IPS DF 6.9 (cell line): ENCODE measurements at regions not wholly inside any gene's neighbourhood (a gene's known extent, or its start where the extent isn't known, plus 50 kb on each side); places are given as distances from the start of the nearest gene placed in this dataset.
"Not testable (repeated sequence)": the region's sequence is repeated elsewhere in the genome, so short reads cannot be mapped to it uniquely, and the experiment has no call there.

Experiments used
- DNase-seq: peaks from one replicate; pipeline ENCODE4 v3.0.0-alpha.2; 2013; ENCODE audit warnings: low read depth, low spot score
- H3K27ac ChIP-seq: one replicate; pipeline ENCODE4 v1.5.1; 2013; ENCODE audit warnings: low read length, control low read depth
- H3K27me3 ChIP-seq: 2 replicates; pipeline ENCODE4 v1.6.1; 2013; ENCODE audit warnings: mild to moderate bottlenecking, low read length; ENCODE audit not compliant: control insufficient read depth, insufficient read depth
- H3K36me3 ChIP-seq: 2 replicates; pipeline ENCODE4 v1.6.1; 2013; ENCODE audit warnings: low read length; ENCODE audit not compliant: control insufficient read depth, insufficient read depth
- H3K4me1 ChIP-seq: 2 replicates; pipeline ENCODE4 v1.6.1; 2013; ENCODE audit warnings: low read length; ENCODE audit not compliant: control insufficient read depth, insufficient read depth
- H3K4me3 ChIP-seq: 2 replicates; pipeline ENCODE4 v1.5.1; 2013; ENCODE audit warnings: mild to moderate bottlenecking, low read length
- H3K9me3 ChIP-seq: 2 replicates; pipeline ENCODE4 v1.6.1; 2013; ENCODE audit warnings: low read length, inconsistent platforms; ENCODE audit not compliant: control insufficient read depth, insufficient read depth
- WGBS: extraction: QIAGEN DNeasy Blood & Tissue Kit; methylation state at CpG from one replicate; pipeline ENCODE4 v1.1.7; 2013; ENCODE audit warnings: mixed read lengths, missing lambda C conversion rate; ENCODE audit not compliant: insufficient read length, insufficient coverage; 5-methylcytosine and 5-hydroxymethylcytosine counted together

DNA sequence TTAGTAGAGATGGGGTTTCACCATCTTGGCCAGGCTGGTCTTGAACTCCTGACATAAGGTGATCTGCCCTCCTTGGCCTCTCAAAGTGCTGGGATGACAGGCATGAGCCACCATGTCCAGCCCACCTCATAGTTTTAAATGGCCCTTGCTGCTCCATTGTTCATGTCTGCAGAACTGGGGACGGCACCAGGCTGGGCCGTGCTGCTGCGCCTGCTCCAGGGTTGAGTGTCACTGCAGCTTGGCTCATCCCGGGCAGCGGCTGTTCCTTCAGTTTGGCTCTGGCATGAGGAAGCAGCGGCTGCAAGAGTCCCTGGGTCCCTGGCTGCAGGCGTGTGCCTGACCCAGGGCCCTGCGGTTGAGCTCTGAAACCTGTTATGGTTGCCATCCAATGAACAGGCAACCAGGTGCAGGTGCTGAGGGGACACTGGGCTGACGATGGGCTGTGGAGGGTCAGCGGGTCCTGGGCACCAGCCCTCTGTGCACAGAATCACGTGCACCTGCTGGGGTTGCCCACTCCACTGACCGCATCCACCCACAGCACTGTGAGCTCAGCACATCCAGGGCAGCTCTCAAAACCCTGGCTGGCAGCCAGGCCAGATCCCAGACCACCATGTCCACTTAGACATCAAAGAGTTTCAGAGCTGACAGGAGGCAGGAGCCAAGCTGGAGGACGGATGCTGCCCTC, 70.2 kb upstream of the PPP2R2D start:
- H3K27me3 ChIP-seq = no peaks in the 10 kb centered on the region
- no peaks in the 10 kb centered on the region for H3K4me1 ChIP-seq
- H3K27ac ChIP-seq = no peak overlapping the region
- H3K4me3 ChIP-seq = no peak overlapping the region
- WGBS = no CpG with 5 or more reads among the region's 13 CpGs
- no peaks in the 10 kb centered on the region for H3K36me3 ChIP-seq
- DNase-seq = no peak
- H3K9me3 ChIP-seq = 0 out of 2 replicates have a peak, but pooled peaks cover 4% of the 10 kb centered on the region

DNA sequence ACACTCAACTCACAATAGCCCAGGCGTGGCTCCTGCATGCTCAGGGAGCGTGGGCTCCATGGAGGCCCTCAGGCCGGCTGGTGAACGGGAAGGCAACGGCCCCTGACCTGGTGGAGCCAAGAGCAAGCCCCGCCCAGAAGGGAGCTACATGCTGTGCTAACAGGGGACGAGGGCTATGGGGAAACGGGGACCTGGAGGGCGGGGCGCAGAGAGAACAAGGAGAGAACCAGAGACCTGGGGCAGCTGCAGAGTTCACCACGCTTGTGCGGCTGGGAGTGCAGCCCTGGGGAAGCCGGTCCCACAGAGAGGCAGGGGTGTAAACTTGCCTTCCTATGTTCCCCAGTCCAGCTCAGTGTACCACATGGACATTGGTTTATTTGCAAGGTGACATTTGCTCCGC, 69.2 kb upstream of the PPP2R2D start:
- no peaks in the 10 kb centered on the region for H3K27me3 ChIP-seq
- no peaks in the 10 kb centered on the region for H3K4me1 ChIP-seq
- no peak overlapping the region for H3K4me3 ChIP-seq
- no peak overlapping the region for H3K27ac ChIP-seq
- no peaks in the 10 kb centered on the region for H3K36me3 ChIP-seq
- H3K9me3 ChIP-seq = 0 out of 2 replicates have a peak, but pooled peaks cover 4% of the 10 kb centered on the region
- no CpG with 5 or more reads among the region's 14 CpGs for WGBS
- no peak for DNase-seq

DNA sequence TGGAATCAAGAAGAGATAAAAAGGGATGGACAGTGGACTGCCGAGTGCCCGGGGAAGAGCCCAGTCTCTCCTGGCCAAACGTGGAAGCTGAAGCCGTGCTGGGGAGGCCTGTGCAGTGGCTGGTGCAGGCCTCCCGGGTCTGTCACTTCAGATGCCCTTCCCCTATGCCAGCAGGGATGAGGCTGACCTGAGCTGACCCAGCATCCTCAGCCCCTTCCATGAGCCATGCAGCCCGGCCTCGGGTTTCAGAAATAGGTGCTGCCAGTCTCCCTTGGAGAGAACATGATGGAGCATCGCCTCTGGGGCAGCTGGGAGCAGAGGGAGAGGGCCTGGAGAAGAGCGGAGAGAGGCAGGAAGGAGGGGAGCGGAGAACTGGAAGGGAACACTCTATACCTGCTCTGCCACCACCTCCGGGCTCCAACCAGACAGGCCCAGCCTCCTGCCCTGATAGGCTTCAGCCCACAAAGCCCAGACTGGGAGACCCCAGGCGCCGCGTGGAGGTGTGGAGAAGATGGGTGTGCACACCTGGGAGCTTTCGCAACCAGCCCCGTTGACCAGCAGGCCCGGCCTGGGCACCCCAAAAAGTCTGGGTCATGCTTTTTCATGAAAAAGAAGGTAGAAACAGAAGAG, 68.6 kb upstream of the PPP2R2D start:
- no peak overlapping the region for H3K4me3 ChIP-seq
- WGBS = no CpG with 5 or more reads among the region's 17 CpGs
- H3K9me3 ChIP-seq = 0 out of 2 replicates have a peak, but pooled peaks cover 4% of the 10 kb centered on the region
- H3K36me3 ChIP-seq = no peaks in the 10 kb centered on the region
- no peaks in the 10 kb centered on the region for H3K4me1 ChIP-seq
- no peaks in the 10 kb centered on the region for H3K27me3 ChIP-seq
- no peak overlapping the region for H3K27ac ChIP-seq
- no peak for DNase-seq

DNA sequence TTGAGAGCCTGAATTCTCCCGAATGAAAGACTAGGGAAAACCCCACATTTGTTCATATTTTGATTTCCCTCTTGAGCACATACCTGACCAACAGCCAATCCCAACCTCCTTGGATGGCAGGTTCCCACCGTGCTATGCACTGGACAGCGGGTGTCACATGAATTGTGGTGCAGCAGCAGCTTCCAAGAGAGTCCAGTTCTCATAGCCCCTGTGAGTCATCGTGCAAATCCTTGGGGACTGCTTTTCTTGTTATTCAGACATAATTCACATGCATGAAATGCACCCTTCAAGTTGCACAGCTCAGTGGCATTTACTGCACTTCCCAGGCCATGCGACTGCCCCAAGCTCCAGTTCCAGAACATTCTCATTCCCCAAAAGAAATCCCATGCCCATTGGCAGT, 67.8 kb upstream of the PPP2R2D start:
- H3K9me3 ChIP-seq = 0 out of 2 replicates have a peak, but pooled peaks cover 4% of the 10 kb centered on the region
- no peaks in the 10 kb centered on the region for H3K27me3 ChIP-seq
- H3K36me3 ChIP-seq = no peaks in the 10 kb centered on the region
- H3K4me1 ChIP-seq = no peaks in the 10 kb centered on the region
- no peak for DNase-seq
- no peak overlapping the region for H3K4me3 ChIP-seq
- WGBS = no CpG with 5 or more reads among the region's 5 CpGs
- H3K27ac ChIP-seq = no peak overlapping the region

GRCh38 chr10:131833446-131834080, 67.2 kb upstream of the PPP2R2D start:
- DNase-seq = no peak
- H3K9me3 ChIP-seq = 0 out of 2 replicates have a peak, but pooled peaks cover 4% of the 10 kb centered on the region
- no peaks in the 10 kb centered on the region for H3K4me1 ChIP-seq
- H3K27ac ChIP-seq = no peak overlapping the region
- H3K27me3 ChIP-seq = no peaks in the 10 kb centered on the region
- no peaks in the 10 kb centered on the region for H3K36me3 ChIP-seq
- H3K4me3 ChIP-seq = no peak overlapping the region
- WGBS = no CpG with 5 or more reads among the region's 14 CpGs

DNA sequence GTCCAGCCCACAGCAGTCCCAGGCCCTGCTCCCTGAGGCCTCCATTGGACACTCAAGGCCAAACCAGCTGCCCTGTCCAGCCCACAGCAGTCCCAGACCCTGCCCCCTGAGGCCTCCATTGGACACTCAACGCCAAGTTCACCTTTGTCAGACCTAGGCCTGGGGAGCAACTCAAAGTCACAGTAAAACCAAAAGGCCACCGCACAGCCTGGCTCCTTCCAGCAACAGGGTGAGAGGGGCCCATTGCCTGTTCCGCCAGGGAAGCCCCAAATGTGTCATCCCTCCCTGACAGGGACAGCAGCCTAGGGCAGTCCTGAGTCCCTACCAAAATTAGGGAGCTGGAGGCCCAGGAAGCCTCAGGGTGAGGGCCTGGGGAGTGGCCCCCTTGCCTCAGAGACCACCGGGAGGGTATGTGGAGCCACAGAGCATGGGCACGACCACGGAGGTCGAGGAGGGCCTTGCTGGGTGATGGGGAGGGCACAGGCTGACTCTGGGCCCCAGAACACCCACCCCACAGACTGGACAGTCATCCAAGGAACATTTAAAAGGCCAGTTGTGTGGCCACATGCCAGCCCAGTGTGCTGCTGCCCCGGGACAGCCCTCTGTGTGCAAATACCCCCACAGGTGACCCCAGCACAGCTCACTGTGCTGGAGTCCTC, 66.5 kb upstream of the PPP2R2D start:
- Histone ChIP-seq H3K4me1 (no peaks in the 10 kb centered on the region), H3K27ac (no peak overlapping the region), H3K36me3 (no peaks in the 10 kb centered on the region), H3K27me3 (no peaks in the 10 kb centered on the region), H3K9me3 (peaks cover 2% of the 10 kb centered on the region; the same call in 1 of the 2 replicates), H3K4me3 (no peak overlapping the region)
- WGBS = no CpG with 5 or more reads among the region's 8 CpGs
- no peak for DNase-seq

- no peaks in the 10 kb centered on the region for H3K4me1 ChIP-seq
- DNase-seq = no peak
- H3K9me3 ChIP-seq = peaks cover 4% of the 10 kb centered on the region
- no peaks in the 10 kb centered on the region for H3K27me3 ChIP-seq
- no peak overlapping the region for H3K27ac ChIP-seq
- WGBS = no CpG with 5 or more reads among the region's 16 CpGs
- H3K36me3 ChIP-seq = no peaks in the 10 kb centered on the region; the same call in 1 of the 2 replicates
- H3K4me3 ChIP-seq = no peak overlapping the region
These were observed 61.7 kb upstream of the PPP2R2D start for GRCh38 chr10:131838966-131839742.

DNA sequence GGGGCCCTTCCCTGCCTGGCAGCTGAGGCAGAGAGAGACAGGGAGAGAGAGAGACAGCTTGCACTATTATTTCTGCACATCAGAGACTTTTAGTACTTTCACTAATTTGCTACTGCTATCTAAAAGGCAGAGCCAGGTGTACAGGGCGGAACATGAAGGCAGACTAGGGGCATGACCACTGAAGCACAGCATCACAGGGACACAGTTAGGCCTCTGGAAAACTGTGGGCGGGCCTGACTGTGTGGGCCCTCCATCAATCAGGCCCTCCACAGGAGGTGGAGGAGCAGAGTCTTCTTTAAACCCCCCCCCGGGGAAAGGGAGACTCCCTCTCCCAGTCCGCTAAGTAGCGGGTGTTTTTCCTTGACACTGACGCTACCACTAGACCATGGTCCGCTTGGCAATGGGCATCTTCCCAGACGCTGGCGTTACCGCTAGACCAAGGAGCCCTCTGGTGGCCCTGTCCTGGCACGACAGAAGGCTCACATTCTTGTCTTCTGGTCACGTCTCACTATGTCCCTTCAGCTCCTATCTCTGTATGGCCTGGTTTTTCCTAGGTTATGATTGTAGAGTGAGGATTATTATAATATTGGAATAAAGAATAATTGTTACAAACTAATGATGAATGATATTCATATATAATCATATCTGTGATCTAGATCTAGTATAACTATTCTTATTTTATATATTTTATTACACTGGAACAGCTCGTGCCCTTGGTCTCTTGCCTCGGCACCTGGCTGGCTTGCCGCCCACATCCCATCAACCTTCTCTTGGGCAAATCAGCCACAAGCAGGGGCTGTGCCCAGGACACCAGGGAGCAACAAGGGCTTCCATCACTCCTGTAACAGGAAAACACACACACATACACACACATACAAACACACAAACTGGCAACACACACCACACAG, 60.7 kb upstream of the PPP2R2D start:
- not testable (repeated sequence) for H3K4me3 ChIP-seq, H3K4me1 ChIP-seq, H3K36me3 ChIP-seq, DNase-seq, H3K27me3 ChIP-seq, H3K27ac ChIP-seq, H3K9me3 ChIP-seq
- no CpG with 5 or more reads among the region's 15 CpGs for WGBS

- H3K36me3 ChIP-seq = no peaks in the 10 kb centered on the region; the same call in 1 of the 2 replicates
- H3K4me1 ChIP-seq = no peaks in the 10 kb centered on the region
- no peak overlapping the region for H3K4me3 ChIP-seq
- WGBS = 100% methylated on average over 3 of the region's 3 CpGs
- H3K27ac ChIP-seq = no peak overlapping the region
- DNase-seq = no peak
- H3K27me3 ChIP-seq = no peaks in the 10 kb centered on the region
- peaks cover 4% of the 10 kb centered on the region for H3K9me3 ChIP-seq
These were observed 60.1 kb upstream of the PPP2R2D start for GRCh38 chr10:131840788-131841118.
